GM18868 (cell line): ENCODE measurements at regions not wholly inside any gene's neighbourhood (a gene's known extent, or its start where the extent isn't known, plus 50 kb on each side); places are given as distances from the start of the nearest gene placed in this dataset.

Experiments used
- ATAC-seq: cut with Tn5 transposase; IDR thresholded peaks from one replicate; pipeline ENCODE4 v1.9.1; 2021; ENCODE audit warnings: mild to moderate bottlenecking, moderate library complexity; ENCODE audit not compliant: unreplicated experiment

DNA sequence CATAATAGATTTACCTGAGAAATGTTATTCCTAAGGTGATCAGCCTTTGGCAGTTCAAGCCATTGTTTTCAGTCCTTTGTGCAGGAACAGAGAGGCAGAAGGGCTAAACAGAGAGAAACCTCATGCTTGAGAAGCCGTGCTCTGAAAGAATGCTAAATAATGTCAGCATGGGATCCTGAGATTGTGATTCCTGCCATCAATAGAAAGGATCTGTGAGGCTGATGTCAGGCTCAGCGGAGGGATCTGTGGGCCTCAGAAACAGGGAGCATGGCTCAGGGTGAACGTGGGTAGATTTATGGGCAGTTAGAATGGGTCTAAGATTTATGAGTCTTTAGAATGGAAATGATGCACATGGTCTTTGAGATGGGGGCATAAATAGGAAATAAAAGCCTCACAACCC is 439.2 kb upstream of the IGFBP3 start:
- ATAC-seq, result no peak

DNA sequence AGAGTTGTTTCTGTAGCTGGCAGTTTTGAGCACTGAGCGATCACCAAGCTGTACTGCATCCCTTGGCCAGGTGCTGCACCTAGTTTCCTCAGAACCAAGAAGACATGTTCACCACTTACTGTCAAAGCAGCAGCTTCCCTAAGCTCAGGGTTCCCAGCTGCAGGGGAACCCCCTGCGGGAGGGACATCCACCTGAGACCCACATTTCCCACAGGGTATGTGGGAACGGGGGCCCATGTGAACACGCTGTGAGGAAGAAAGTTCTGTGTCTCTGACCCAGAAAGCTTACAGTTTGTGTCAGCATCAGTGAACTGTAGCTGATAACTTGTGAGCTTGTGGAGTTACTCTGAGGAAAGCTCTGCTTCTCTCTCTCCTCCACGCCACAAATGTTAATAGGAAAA is 436.8 kb upstream of the IGFBP3 start:
- ATAC-seq, result peak; percentile 32

DNA sequence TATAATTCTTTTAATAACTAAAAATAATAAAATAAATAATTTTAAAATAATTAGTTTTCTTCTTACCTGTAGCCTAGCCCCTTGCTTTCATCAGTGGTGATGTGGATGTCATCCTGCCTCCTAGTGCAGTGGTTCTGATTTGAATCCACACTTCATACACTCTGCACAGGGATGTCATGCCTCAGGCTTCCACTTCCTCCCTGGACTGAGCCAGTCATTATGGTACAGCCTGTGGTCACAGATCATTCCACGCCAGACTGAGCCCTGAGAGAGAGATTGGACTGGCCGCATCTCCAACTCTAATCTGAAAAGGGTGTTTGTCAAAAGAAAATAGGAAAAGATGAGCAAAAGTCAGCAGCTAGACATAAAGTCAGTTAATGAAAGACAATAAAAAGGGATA is 436.2 kb upstream of the IGFBP3 start:
- peak; percentile 65 for ATAC-seq

DNA sequence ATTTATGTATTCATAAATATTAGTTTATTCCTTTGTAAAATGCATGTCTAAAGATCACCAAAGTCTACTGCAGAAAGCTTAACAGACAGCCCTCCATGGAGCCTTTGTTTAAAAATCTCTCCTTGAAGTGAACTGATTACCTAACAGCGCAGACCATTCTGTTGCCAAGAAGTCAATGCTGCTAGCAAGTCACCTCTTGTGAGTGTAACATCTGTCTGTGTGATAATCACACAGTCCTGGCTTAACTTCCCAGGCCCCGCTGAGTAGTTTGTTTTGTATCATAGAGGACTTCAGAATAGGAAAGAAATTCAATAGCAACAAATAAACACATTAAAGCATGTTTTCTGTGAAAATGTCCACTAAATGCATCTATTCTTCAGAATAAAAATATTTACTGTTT is 435.3 kb upstream of the IGFBP3 start:
- ATAC-seq, result no peak

DNA sequence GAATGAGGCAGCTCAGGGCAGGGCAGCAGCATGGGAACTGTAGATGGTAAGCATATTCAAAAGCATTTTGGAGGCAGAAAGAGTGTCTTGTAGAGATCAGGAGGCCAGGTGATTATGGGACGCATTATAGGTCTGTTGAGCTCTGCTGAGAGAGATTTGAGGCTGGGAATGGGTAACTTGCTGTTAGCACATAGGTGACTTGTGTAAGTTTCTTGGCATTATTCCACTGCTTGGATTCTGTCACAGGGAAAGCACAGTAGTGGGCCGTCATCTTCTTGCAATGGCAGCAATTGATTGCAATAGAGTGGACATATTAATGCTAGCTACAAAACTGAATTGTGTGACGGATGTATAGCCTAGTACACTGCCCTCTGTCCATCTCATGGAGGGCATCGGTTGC is 434.3 kb upstream of the IGFBP3 start:
- no peak for ATAC-seq

DNA sequence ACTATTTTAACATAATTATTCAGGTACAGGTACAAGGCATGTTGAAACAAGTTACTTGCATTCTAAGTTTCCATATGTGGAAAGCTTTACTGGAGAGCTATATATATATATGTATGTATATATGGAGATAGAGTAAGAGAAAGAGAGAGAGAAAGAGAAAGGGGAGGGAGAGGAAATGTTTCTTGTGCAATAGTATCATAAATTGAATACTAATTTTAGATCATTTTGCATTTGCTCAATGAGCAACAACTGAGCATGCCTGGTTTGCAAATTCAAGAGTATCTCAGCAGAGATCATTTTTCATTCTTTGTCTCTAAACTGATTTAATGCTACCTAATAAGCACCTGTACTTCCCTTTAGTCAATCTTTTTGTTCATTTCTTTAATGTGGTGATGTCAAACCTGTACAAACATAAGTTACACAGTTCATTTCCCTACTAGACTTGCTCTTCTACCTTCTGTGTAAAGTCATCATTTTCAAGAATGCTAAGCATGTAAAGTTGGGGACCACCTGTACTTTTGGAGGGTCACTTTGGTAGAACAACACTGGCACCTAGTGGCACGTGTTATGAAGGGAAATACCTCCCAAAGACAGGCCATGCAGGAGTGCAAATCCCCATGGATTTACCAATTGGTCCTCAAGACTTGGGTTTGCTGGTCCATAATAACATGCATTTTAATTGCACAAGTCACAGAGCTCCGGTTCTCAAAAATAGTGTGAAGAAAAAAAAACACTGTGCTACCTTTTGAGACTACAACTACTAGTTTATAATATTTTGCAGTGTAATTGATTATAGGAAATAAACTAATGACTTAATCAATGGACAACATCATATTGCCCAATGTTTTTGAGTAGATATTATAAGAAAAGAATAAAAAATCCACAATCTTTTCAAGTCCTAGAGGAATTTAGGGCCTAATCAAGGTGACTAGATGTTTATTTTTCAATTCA is 431.2 kb upstream of the IGFBP3 start:
- ATAC-seq, result peak; percentile 63

DNA sequence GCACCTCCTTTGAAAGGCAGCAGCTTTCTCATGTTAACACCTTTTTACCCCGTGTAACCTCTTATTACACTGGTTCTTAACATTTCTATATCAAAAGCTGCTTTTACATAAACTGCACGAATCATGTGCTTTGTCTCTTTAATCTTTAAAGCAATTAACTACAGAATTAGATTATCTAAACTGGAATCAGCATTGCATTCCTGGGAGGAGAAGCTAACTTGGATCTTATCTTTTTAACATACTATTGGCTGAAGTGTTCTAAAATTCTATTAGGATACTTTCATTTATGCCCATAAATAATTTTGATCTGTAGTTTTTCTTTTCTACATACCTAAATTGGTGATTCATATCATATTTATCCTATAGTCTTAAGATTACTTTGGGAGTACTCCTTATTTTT is 428.4 kb upstream of the IGFBP3 start:
- no peak for ATAC-seq

DNA sequence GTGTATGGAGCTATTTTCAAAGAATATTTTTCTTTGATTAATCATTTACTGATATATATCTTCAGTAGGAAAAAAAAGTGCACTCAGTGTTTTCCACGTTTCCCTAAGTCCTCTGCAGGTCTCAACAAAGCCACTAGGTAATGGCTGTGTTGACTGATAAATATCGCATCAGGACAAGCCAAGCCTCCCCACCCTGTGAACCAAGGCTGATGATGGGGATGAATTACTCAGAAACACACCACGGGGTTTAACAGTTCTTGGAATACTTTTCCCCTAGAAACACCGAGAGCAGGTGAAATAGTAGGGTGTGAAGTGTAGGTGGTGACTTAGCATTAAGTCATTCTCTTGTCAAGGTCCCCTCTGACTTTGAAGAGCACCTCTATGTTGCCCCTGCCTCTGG is 423.5 kb upstream of the IGFBP3 start:
- no peak for ATAC-seq

DNA sequence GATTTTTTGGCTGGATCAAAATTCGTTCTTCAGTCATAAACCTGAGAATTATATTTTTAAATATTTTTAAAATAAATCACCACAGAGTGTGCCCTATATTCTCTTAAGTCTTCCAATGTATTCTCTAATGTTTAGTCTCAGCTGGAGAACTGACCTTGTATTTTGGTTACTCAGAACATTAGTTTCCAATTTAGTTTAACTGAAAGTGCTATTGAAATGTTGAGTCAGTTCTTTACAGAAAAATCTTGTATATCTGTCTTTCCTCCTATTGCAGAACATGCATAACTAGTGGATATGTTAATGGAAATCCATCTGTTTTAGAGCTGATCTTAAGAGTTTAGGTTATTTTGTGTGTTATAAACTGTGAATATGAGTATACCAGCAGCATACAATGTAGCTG is 422.7 kb upstream of the IGFBP3 start:
- peak; percentile 58 for ATAC-seq

DNA sequence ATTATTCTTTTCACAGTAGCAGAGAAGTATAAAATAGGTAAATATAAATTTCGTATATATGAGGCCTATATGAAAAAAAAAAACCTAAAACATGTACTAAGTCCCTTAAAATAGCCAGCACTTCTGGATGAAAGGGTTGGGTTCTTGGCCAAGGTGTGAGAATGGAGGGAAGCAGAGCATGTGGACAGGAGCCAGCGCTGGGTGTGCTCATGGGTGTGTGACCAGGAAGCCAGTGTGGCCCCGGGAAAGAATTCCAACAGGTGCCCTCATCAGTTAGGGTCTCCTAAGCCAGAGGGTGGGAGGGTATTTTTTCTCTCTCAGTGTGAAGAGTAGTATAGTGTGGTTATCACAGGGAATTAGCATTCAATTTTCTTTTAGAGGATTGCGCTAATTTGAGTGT is 401.9 kb upstream of the IGFBP3 start:
- ATAC-seq, result no peak

DNA sequence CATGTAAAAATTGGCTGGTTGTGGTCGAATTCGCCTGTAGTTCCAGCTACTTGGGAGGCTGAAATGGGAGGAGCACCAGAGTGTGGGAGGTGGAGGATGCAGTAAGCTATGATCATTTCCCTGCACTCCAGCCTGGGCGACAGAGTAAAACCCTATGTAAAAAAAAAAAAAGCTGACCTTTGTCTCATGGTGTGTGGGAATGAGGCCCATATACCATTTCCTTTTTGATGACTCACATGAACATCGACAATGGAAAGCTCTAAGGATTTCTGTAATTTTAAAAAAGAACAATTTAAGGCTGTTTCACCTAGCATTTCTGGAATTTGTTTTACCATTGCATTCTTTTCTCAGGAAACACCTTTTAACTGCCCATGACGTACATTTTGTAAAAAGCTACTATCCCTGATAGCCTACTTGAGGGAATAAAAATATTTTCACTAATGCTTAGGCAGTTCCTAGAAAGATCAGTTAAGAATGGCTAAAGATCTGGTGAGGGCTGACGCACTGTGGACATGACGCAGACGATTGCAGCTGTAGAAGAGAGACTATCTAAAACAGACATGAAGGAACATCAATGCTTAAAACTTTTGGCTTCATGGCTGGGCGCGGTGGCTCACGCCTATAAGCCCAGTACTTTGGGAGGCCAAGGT is 400.6 kb upstream of the IGFBP3 start:
- no peak for ATAC-seq

DNA sequence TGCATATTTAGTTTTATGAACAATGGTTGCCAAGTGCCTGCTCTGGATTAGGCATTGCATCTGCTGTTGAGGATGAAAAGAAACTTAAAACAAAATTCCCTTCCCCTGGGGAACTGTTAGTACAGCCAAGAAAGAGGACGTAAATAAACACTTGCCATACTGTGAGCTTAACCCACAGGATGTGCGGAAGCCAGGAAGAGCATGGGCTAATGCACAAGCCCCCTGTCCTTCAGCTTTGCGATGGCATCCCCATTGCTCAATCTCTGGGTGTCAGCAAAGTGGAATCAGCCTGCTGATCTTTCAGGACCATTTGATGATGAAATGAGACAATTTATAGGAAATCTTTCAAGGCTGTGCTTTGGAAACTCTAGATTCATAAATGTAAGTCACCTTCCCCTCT is 399.9 kb upstream of the IGFBP3 start:
- ATAC-seq, result no peak

DNA sequence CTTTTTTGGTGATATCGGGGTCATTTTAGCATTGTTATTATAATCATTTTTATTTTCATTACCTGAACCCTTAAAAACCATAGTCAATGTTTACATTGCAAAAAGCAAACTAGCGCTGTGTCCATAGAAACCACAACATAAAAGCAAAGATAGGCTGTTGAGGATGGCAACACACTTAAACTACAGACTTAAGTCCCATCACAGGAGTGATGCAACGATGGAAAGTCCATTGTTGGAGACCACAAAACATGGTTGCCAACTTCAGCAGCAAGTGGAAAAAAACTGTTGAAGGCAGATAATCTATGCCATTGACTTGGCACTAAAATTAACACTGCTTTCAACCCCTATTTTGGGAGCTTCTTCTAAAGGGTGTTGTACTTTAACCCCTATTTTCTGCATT is 398.8 kb upstream of the IGFBP3 start:
- no peak for ATAC-seq

DNA sequence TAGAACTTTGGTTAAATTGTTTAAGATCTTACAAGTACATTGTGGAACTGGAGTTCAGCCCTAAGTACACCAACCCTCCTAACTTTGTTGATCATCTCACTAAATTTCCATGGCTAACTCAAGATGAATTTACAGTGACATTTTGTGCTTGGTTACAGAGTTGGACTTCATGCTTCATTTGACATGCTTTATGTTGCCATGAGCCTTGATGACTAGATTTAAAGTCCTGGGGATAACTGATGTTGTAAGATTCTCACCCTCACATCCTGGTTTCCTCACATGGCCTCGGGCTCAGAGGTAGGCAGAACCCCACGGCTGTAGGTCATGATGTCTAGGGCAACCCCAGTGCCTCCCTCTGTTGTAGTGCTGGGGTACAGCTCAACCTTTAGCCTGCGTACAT is 397.2 kb upstream of the IGFBP3 start:
- ATAC-seq, result no peak

DNA sequence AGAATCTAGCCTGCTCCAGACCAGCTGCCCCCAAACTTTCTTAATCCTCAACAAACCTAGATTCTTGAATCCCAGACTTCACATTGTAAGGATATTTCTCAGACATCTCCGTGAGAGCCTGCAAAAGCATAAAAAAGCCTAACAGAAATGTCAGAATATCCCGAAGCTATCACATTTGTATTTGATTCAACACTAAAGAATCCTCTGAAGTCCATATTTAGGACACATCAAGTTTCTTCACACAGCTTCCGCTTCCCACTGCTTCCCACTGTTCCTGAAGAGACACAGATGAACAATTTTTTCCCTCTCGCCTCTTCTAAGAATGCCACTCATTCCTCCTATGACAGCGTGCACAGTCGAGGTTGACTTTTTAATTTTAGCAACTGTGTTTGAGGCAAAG is 396.2 kb upstream of the IGFBP3 start:
- no peak for ATAC-seq

DNA sequence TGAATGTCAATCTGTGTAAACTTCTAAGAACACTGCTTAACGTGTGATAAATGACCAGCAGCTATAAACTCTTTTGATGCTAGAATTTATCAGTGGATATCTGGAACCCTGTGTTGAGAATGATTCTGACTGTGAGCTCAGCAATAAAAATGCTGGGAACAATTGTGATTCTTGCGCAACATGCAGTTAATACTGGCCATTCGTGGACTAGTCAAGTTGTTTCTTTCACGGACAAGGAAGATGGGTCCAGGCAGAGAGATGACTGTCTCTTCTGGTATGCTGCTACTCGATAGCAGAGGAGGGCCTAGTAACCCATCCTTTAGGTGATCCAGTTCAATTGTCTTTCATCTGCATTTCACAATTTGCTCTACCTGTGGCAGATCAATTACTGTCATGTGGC is 394.8 kb upstream of the IGFBP3 start:
- ATAC-seq, result no peak

DNA sequence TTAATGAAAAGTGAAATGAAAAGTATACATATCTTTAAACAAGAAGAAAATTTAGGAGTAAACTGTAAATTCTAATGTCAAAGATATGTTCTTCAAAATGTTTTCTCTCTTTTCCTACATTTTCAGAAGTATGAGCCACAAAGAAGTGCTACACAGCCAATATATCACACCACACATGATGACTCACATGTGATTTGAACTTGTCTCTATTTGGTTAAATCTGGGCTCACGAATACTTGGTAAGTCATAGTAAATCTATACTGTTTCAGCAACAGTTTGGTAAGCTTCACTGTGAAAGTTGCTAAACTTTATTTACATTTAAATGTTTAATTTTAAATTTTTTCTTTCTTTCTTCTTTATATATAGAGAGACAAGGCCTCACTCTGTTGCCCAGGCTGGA is 380.6 kb upstream of the IGFBP3 start:
- ATAC-seq, result no peak

DNA sequence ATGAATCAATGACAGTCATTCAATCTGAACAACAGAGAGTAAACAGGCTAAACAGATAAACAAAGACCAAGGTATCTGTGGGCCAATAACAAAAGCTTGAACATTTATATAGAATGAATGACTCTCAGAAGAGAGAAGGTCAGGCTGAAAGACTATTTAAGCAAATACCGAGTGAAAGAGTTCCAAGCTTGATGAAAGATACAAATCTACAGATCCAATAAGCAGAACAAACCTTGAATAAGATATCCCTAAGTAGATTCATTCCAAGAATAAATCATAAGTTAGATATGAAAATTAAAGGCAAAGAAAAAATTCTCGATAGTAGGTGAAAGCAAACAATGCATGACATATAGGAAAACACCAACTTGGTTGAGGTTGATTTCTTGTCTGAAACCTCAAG is 376.4 kb upstream of the IGFBP3 start:
- ATAC-seq, result no peak

DNA sequence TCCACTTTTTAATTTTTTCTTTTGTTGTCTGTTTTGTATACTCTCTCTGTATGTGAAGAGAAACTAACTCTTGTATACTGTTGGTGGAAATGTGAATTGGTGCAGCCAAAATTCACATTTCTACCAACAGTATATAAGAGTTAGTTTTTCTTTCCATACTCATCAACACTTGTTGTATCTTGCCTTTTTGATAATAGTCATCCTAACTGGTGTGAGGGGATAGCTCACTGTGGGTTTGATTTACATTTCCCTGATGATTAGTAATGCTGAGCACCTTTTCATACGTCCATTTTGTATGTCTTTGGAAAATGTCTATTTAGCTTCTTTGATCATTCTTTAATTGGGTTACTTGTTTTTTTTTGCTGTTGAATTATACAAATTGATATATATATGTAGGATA is 375.5 kb upstream of the IGFBP3 start:
- no peak for ATAC-seq

DNA sequence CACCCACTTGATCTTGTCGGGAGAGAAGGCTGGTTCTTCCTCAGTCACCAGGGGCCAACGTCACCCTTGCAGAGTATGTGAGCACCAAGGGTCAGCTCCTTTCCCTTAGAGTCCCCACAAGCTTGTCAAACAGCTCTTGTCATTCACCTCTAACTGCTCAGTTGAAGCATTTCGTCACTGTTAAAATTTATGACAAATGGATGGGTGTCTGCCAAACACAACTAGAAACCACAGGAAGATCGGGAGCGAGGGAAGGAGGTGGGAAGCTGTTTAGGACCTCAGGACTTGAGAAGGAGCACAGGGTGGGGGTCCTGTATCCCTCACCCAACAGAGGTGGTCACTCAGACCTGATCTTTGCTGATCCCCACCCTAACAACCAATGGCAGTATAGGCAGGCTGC is 373.3 kb upstream of the IGFBP3 start:
- ATAC-seq, result no peak

DNA sequence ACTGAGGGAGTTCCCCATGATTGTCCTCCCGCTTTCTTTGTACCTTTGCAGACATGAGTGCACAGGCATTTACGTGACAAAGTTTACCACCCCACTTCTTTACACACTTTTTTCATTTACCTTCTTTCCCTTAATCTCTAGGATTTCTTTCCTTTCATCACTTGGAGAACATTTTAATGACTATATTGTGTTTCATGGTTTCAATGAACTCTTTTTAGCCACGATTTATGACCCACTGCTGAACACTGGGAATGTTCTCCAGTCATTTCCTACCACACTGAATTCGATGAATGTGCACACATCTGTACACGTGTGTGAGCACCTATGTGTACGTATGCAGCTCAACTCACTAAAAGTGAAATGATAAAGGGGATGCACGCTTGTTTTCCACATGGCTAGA is 371.7 kb upstream of the IGFBP3 start:
- no peak for ATAC-seq

DNA sequence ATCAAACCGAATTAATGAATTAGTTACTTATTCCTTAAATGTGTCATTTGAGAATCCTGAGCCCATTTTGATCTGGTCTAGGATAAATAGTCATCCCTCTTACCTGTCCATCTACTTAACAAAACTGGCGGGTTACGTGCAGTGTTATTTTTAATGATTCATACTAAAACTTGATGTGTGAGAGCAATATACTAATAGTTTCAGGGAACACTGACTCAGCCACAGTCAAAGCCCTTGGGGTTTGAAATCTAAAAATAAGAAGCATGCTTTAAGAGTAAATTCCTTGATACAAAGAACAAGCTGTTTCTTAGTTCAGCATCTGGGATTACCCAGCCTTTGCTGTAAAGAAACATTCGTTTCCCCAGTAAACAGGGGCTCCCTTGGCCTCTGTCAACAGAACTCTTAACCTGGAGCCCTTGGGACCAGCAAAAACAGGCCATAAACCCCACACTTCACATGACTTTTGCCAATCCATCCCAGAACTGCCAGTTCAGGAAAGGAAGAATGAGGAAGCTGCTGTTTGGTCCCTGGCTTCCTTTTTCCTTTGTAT is 370.6 kb upstream of the IGFBP3 start:
- peak; percentile 62 for ATAC-seq
